HG03457 (cell line): ENCODE measurements at regions not wholly inside any gene's neighbourhood (a gene's known extent, or its start where the extent isn't known, plus 50 kb on each side); places are given as distances from the start of the nearest gene placed in this dataset.

Experiments
- ATAC-seq: cut with Tn5 transposase; IDR thresholded peaks from one replicate; pipeline ENCODE4 v1.9.1; 2021; ENCODE audit warnings: moderate number of reproducible peaks; ENCODE audit not compliant: unreplicated experiment

DNA sequence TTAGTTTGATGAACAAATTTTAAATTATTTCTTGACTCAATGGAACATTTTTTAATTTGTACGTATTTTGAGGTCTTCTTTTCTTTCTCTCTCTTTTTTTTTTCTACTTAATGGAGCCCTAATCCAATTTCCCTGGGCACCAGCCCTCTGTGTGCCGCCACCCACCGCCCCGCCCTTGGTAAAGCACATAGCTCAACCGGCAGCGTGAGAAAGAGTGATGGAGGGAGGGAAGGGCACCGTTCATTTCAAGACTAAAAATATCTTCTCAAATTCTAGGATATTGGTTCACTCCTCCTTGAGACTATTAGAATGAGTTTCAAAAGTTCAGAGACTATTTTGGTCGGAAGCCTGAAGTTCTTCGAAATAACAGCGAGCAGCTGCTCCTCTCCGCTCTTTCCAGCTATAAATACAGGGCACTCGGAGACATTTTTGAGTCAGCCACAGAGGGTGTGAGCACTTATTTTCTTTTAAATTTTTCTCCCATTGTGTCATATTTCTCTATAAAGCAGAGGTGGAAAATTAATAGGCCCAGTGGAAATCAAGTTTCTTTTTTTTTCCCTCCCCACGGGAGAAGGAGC lies 731.7 kb upstream of the ID2 start:
- no peak for ATAC-seq

GRCh38 chr2:7951001-7951400 lies 730.9 kb upstream of the ID2 start:
- ATAC-seq: no peak

DNA sequence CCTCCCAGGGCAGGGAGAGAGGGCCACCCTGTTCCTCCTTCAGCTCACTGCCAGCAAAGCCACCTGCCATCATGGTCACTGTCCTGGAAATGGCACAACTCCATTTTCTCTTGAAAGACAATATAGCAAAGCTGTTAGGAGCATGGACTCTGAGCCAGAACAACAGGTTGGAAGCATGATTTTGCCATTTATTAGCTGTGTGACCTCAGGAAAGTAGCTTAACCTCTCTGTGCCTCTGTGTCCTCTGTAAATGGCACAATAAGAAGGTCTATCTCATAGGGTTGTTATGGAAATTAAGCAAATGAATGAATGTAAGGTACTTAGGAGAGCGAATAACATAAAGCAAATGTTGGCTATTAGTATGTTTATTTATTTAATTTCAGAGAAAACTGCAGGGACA lies 730.4 kb upstream of the ID2 start:
- no peak for ATAC-seq

DNA sequence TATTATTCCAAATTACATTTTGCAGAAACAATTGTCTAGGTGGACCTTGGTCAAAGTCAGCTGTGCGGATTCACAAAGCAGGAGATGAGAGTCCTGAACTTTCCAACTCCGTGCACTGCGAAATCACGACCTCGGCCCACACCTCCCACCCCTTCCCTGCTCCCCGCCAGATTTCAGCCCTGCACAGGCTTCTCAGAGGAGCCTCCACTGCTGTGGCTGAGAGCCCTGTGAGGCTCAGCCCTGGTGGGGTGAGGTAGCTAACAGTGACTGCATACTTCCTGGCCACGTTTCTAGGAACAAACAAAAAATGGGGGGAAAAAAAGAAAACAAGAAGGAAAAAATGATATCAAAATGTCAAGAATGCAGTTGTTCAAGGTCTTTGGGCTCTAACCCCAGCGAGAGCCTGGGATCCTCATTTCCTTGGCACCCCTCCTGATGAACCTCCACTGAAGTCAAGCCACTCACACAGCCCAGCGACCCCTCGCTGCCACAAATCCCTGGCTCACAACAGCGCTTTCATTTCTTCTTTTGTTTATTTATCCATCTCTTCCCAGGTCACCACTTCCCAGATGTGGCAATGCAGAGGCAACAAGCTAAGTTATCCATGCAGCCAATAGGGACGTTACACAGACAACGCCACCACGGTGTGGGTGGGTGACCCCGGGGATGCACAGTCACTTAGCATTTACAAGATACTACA lies 729.7 kb upstream of the ID2 start:
- ATAC-seq: no peak

DNA sequence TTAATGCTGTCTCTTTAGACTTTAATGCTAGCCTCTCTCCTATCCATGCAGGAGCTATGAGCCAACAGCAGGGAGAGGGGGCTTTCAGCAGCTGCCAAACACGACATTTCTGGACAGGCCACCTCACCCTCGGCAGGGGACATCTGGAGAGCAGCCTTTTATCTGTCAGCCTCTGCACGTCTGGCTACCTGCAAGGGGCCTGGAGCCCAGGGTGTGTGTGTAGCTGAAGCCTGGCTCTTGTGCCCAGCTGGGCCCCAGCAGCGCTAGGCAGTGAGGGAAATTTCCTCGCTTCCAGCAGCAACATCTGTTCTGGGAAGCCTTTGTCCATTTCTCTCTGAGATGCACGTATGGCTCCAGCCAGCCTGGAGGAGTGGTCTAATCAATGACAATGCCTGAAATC lies 728.7 kb upstream of the ID2 start:
- ATAC-seq: no peak

DNA sequence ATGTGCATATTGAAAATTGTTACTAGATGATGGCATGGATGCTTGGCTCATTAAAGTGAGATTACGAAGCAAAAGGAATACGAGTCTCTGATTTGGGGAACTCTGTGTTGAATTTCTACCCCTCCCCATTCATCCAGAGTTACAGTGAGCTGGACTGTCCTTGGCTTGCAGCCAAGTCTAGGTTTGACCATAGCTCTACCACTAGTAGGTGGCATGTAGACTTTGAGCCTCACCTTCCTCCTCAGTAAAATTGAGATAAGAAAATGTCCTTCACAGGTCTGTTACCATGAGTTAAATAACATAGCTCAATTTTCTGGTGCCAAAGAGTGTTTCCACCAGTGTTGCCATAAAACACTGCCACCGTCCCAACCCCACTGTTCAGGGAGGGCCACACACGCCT lies 727.6 kb upstream of the ID2 start:
- ATAC-seq: no peak

DNA sequence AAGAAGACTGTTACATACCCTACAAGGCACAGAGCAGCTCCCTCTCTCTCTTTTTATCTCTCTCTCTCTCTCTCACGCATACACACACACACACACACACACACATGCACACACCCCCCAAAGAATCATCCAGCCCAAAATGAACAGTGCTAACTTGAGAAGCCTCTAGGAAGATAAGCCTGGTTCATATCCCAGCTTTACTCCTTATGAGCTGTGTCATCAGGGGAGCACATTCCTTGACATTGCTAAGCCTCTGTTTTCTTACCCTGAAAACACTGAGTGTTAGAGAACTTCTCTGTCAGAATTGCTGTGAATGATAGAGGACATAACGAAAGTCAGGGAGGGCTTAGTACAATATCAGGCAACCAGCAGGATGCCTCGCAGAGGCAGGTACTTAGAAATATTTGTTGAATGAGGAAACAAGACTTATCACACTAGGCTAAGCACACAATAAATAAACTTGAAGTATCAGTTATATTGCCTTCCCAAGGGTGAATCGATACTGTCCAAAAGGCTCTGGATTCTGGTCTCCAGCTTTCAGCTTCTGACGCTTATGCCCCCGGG lies 725.6 kb upstream of the ID2 start:
- no peak for ATAC-seq

GRCh38 chr2:7961550-7961949 lies 720.3 kb upstream of the ID2 start:
- ATAC-seq: no peak

- no peak for ATAC-seq
Observed at GRCh38 chr2:7962161-7962560, 719.7 kb upstream of the ID2 start.

- no peak for ATAC-seq
Observed at GRCh38 chr2:7963787-7964186, 718.1 kb upstream of the ID2 start.

DNA sequence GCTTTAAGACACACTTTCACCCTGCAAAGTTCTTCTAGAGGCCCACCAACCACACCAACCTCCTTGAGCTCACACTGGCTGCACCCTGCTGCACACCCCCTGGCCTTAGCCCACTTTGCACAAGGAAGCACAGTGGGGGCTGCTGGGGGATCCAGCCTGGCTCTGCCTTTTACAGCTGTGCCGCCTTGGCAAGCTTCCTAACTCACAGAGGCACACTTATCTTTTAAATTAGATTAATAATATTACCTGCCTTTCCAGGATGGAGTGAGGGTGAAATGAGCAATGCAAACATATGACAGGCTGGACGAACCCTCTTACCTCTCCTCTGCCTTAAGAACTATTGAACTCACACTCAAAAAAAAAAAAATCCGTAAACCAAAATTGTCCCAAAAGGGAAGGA lies 715.8 kb upstream of the ID2 start:
- no peak for ATAC-seq

GRCh38 chr2:7967707-7968405 lies 714.0 kb upstream of the ID2 start:
- no peak for ATAC-seq

DNA sequence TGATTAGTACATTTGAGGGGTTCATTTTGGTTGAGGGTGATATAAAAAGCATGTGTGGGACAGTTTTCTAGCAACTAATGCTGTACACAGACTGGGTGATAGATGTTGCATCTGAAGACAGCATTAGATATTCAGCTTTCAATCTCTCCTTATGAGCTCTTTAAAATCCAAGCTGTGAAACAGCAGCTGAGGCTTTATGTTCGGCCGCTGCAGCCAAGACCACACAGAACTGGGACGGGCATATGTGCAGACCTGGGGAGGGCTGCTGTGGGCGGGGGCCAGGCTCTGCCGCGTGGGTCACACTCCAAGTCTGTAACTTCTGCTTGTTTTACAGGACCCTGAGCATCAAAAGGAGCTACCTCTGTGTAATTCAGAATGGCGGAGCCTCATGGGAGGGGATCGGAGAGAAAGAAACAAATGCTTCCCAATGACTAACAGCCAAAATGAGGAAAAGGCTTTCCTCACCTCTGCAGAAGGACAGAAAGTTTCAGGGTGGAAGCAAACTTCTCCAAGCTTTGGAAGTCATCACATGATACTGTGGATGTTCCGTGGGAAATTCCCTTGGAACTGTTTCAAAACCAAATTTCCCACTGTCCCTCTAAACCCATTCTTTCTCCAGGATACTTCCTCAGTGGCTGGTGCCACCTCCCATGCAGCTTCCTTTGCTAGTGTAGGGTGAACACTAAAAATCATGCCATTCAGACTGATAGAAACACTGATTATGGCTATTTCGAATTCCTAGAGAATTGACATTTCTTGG lies 711.9 kb upstream of the ID2 start:
- no peak for ATAC-seq

GRCh38 chr2:7971248-7971647 lies 710.6 kb upstream of the ID2 start:
- ATAC-seq: no peak

DNA sequence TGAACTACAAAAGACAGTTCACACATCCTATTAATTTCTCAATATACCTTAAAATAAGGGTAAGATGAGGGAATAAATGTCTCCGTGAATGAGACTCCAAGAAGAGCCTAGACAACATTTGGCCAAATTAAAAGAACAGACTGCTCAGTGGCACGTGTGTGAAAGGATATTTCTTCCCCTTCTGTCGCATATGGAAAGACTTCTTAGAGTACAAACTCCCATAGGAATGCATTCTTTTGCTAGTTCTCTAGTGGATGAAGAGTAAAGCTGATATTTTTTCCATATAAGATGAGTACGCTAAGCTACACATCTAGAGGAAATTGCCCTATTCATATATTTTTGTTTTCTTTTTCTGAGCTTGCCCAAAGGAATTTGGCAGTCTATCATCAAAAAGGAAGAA lies 710.0 kb upstream of the ID2 start:
- no peak for ATAC-seq

- ATAC-seq: no peak
Observed at GRCh38 chr2:7972670-7973069, 709.2 kb upstream of the ID2 start.

GRCh38 chr2:7973801-7974480 lies 707.9 kb upstream of the ID2 start:
- no peak for ATAC-seq

- no peak for ATAC-seq
Observed at GRCh38 chr2:7974936-7975335, 706.9 kb upstream of the ID2 start.

GRCh38 chr2:7976206-7976605 lies 705.6 kb upstream of the ID2 start:
- no peak for ATAC-seq

DNA sequence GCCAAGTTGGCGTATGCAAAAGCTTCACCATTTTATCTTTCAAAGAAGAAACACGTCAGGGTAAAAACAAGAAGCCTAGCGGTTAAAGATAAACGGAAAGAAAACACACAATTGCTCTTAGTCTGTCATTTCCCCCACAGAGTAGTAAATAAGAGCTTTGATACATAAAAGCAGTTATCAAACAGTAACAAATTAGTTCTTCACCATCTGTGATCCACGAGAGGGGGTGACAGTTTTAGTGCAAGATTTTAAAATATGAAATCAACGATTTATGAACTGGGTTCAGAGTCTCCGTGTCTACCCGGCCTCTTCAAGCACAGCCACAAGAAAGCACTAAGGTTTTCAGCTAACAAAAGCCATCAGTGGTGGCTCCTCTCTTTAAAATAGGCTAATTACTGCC lies 703.9 kb upstream of the ID2 start:
- no peak for ATAC-seq

DNA sequence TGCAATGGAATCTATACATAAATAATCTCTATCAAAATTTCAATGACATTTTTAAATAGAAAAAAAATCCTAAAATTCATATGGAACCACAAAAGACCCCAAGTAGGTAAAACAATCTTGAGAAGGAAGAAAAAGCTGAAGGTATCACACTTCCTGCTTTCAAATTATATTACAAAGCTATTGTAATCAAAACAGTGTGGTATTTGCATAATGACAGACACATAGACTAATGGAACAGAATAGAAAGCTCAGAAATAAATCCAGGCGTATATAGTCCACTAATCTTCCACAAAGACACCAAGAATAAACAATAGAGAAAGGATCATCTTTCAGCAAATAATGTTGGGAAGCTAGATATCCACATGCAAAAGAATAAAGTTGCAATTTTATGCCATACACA lies 699.8 kb upstream of the ID2 start:
- no peak for ATAC-seq
